ENCODE measurements at regions not wholly inside any gene's neighbourhood (a gene's known extent, or its start where the extent isn't known, plus 50 kb on each side); places are given as distances from the start of the nearest gene placed in this dataset.

DNA sequence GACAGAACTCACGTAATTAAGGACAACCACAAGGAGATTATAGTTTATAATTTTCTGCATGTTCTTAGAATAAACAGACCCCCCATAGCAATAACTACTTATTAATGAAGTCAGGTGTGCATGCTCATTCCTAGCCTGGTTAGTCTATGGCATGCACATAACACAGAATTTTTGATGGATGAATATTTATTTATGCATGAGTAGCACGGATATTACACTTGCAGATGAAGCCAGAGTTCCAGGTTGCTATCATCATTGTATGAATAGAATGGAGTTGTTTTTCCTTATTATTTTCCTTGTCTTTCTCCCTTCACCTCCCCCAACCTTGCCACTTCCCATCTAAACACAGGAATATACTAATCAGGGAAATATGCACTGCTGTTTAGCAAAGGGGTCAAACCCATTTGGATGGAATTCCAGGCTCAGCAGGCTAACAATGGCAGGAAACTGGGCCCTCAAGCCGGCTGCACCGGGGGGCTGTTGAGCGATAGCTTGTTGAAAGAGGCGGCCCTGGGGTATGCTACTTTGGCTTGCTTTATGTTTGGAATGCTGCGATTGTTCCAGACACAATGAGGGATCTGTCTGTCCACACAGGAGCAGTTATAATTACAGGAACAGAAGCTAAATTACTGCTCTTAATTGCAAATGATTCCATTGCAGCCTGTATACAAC is 112.6 kb downstream of the TMEM170B start:
- TF ChIP-seq, protein P1, sequence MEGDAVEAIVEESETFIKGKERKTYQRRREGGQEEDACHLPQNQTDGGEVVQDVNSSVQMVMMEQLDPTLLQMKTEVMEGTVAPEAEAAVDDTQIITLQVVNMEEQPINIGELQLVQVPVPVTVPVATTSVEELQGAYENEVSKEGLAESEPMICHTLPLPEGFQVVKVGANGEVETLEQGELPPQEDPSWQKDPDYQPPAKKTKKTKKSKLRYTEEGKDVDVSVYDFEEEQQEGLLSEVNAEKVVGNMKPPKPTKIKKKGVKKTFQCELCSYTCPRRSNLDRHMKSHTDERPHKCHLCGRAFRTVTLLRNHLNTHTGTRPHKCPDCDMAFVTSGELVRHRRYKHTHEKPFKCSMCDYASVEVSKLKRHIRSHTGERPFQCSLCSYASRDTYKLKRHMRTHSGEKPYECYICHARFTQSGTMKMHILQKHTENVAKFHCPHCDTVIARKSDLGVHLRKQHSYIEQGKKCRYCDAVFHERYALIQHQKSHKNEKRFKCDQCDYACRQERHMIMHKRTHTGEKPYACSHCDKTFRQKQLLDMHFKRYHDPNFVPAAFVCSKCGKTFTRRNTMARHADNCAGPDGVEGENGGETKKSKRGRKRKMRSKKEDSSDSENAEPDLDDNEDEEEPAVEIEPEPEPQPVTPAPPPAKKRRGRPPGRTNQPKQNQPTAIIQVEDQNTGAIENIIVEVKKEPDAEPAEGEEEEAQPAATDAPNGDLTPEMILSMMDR (conservative IDR thresholded peaks at IDR 0.05) = no peak
- Mint-ChIP-seq H3K9me3 (peaks cover 10% of the 10 kb centered on the region), H3K4me3 (no peak overlapping the region), H3K4me1 (ENCODE audit: unreplicated experiment) (peaks cover 39% of the 10 kb centered on the region), H3K36me3 (no peaks in the 10 kb centered on the region), H3K27ac (no peak overlapping the region), H3K27me3 (no peaks in the 10 kb centered on the region)
- no peak for DNase-seq (ENCODE audit: extremely low spot score, unreplicated experiment)

DNA sequence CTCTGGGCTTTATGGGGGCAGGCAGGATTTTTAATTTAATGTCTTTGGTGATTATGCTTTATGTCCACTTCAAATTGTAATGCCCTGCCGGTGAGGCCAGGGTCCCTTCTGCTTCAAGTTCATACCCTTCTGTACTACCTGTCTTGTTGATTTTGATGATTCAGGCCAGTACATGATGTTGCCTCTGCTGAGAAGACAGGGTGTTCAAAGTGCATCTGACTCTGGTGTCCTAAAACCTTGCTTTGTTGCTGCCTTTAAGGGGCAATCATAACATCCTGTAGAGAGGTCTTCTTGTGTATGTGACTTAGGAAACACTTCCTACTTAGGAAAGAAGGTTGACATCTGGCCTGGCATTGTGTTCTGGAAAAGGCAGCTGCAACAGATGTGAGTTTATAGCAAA is 113.2 kb downstream of the TMEM170B start:
- H3K27me3 Mint-ChIP-seq = no peaks in the 10 kb centered on the region
- H3K4me3 Mint-ChIP-seq = no peak overlapping the region
- H3K4me1 Mint-ChIP-seq (ENCODE audit: unreplicated experiment) = peaks cover 42% of the 10 kb centered on the region
- TF ChIP-seq, protein P1 (conservative IDR thresholded peaks at IDR 0.05) = no peak
- peaks cover 10% of the 10 kb centered on the region for H3K9me3 Mint-ChIP-seq
- H3K27ac Mint-ChIP-seq = no peak overlapping the region
- H3K36me3 Mint-ChIP-seq = no peaks in the 10 kb centered on the region
- no peak for DNase-seq (ENCODE audit: extremely low spot score, unreplicated experiment)

DNA sequence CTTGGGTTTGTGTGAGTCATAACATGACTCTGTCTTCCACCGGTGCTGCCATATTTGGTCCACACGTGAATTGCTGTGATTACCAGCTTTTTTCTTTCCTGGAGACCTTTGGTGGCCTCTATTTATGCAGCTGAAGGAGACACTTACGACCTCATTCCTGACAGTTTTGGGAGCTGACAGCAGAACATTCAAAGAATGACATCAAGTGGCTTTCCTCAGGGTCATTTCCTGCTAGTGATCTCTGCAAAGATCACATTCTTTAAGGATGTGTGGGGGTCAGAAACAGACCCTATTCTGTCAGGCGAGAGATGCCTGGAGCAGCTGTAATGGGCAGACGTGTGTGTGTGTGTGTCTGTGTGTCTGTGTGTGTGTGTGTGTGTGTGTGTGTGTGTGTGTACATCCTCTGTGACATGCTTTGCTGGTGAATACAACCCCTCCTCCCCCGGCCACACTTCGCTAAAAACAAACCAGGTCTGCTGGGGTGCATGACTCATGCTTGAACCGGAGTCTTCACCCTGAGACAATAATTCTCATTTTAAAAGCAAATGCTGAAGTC is 115.6 kb downstream of the TMEM170B start:
- H3K4me1 Mint-ChIP-seq (ENCODE audit: unreplicated experiment) = peaks cover 49% of the 10 kb centered on the region

DNA sequence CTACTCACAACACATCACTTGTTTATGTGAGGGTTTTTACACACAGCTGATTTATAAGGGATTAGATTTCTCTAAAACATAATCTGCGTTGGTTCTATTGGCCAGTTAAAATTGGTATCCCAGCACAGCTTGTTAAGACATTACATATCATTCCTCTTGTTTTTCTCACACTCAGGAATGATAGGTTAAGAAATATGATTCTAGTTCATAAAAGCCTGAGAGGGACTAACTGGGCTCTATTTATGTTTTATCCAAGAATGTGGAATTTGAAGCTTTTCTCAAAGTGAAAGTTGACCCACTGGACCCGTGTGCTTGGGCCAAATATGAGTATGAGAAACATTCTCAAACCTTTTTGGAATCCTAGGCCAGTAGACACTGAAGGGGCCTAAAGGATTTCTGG is 117.3 kb downstream of the TMEM170B start:
- TF ChIP-seq, protein P1 (conservative IDR thresholded peaks at IDR 0.05) = no peak
- peaks cover 9% of the 10 kb centered on the region for H3K27me3 Mint-ChIP-seq
- H3K4me1 Mint-ChIP-seq (ENCODE audit: unreplicated experiment) = peaks cover 48% of the 10 kb centered on the region
- H3K4me3 Mint-ChIP-seq = no peak overlapping the region
- DNase-seq (ENCODE audit: extremely low spot score, unreplicated experiment) = no peak
- H3K36me3 Mint-ChIP-seq = no peaks in the 10 kb centered on the region
- H3K9me3 Mint-ChIP-seq = peaks cover 5% of the 10 kb centered on the region
- H3K27ac Mint-ChIP-seq = peak overlapping the region; percentile 3

More for the DNA sequence above, 115.6 kb downstream of the TMEM170B start:
- Mint-ChIP-seq H3K27me3 (peaks cover 9% of the 10 kb centered on the region), H3K4me3 (no peak overlapping the region), H3K36me3 (no peaks in the 10 kb centered on the region), H3K9me3 (peaks cover 10% of the 10 kb centered on the region), H3K27ac (peak overlapping the region; percentile 65)
- DNase-seq (ENCODE audit: extremely low spot score, unreplicated experiment) = no peak
- TF ChIP-seq, protein P1 (conservative IDR thresholded peaks at IDR 0.05) = no peak

DNA sequence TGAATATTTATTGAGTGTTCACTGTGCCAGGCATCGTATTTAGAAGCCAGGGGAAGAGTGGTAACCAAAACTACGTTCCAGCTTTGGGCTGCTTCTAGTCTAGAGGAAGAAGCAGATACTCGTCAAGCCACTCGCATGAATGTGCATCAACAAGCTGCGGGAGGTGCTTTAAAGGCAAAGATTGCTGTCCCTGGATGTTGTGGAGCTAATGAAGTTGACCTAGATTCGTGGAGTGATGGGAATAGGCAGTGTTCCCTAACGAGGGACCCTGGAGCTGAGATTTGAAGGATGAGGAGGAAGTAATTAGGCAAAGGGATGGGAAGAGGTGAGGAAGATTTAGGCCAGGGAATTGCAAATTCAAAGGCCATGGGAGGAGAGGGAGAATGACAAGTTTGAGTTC is 118.9 kb downstream of the TMEM170B start:
- H3K27ac Mint-ChIP-seq = no peak overlapping the region
- TF ChIP-seq, protein P1 (conservative IDR thresholded peaks at IDR 0.05) = no peak
- DNase-seq (ENCODE audit: extremely low spot score, unreplicated experiment) = no peak

More for the DNA sequence above, 118.9 kb downstream of the TMEM170B start:
- Mint-ChIP-seq H3K27me3 (peaks cover 9% of the 10 kb centered on the region), H3K9me3 (peaks cover 3% of the 10 kb centered on the region), H3K4me1 (ENCODE audit: unreplicated experiment) (peaks cover 33% of the 10 kb centered on the region), H3K4me3 (no peak overlapping the region), H3K36me3 (no peaks in the 10 kb centered on the region)
